Muscle layer of colon (tissue), 2 donors: ENCODE measurements at regions not wholly inside any gene's neighbourhood (a gene's known extent, or its start where the extent isn't known, plus 50 kb on each side); places are given as distances from the start of the nearest gene placed in this dataset.
"Not testable (repeated sequence)": the region's sequence is repeated elsewhere in the genome, so short reads cannot be mapped to it uniquely, and the experiment has no call there.

ENCODE experiments used
- H3K27ac ChIP-seq: one replicate; pipeline ENCODE4 v1.7.0; 2013; ENCODE audit warnings: low read depth, mild to moderate bottlenecking, low read length, moderate library complexity
- H3K27me3 ChIP-seq, 2 donors: one replicate each; pipeline ENCODE4 v1.7.0; 2013; ENCODE audit warnings: low read length in 2 of 2, mild to moderate bottlenecking in 2 of 2; ENCODE audit not compliant: insufficient read depth in 2 of 2, control insufficient read depth in 1 of 2
- H3K36me3 ChIP-seq: one replicate; pipeline ENCODE4 v1.7.0; 2013; ENCODE audit warnings: mild to moderate bottlenecking, low read length; ENCODE audit not compliant: insufficient read depth
- H3K4me1 ChIP-seq: one replicate; pipeline ENCODE4 v1.7.0; 2013; ENCODE audit warnings: mild to moderate bottlenecking, low read length; ENCODE audit not compliant: insufficient read depth
- H3K4me3 ChIP-seq, 2 donors: one replicate each; pipeline ENCODE4 v1.7.0; 2013; ENCODE audit warnings: low read length in 2 of 2, low read depth in 1 of 2, mild to moderate bottlenecking in 1 of 2, moderate library complexity in 1 of 2
- H3K9ac ChIP-seq: one replicate; pipeline ENCODE4 v1.7.0; 2013; ENCODE audit warnings: low read length
- H3K9me3 ChIP-seq: one replicate; pipeline ENCODE4 v1.7.0; 2013; ENCODE audit warnings: mild to moderate bottlenecking, low read length
- donor health status: abdominal sarcoma.
- donor health status: Adenocarcinoma of cecum.

- Histone ChIP-seq H3K27me3 (no peaks in the 10 kb centered on the region), H3K9me3 (no peaks in the 10 kb centered on the region), H3K27ac (no peak overlapping the region), H3K36me3 (no peaks in the 10 kb centered on the region), H3K9ac (no peak overlapping the region), H3K4me3 (no peak overlapping the region), H3K4me1 (no peaks in the 10 kb centered on the region)
Measured at GRCh38 chr13:44795176-44795575, 194.1 kb downstream of the NUFIP1 start.

DNA sequence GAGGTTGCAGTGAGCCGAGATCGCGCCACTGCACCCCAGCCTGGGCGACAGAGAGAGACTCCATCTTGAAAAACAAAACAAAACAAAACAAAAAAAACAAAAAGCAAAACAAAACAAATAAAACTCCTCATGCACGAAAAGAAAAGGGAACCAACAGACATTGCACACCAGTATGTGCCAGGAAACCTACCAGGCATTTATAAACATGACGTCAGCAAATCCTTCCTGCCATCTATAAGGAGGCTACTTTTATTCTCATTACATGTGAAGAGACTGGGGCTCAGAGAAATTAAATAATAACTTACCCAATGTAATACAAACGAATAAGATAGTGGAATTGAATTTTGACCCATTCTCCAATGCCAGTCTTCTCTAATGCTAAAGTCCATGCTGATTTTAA lies 197.2 kb downstream of the NUFIP1 start:
- Histone ChIP-seq H3K27me3 (no peaks in the 10 kb centered on the region), H3K27ac (no peak overlapping the region), H3K4me1 (no peaks in the 10 kb centered on the region), H3K9ac (no peak overlapping the region), H3K9me3 (no peaks in the 10 kb centered on the region), H3K36me3 (no peaks in the 10 kb centered on the region), H3K4me3 (no peak overlapping the region)

DNA sequence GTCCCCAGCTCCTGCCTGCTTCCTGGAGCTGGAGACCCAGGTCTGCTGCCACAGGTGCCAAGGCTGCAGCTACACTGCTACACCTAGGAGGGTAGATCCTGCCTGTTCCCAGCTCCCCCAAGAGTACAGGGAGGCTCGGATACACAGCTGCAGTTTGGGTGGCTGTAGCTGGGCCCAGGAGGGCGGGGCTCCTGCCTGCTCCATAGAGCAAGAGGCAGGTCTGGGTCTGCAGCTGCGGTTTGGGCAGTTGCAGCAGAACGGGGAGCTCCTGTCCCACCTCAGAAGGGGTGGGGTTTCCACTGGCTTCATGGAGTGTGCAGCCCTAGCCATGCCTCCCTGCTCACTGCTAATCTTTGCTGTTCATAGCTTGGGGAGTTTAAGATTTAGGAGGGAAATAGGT lies 199.0 kb downstream of the NUFIP1 start:
- Histone ChIP-seq H3K9me3 (no peaks in the 10 kb centered on the region), H3K4me3 (no peak overlapping the region), H3K9ac (no peak overlapping the region), H3K4me1 (no peaks in the 10 kb centered on the region), H3K27me3 (no peaks in the 10 kb centered on the region), H3K27ac (no peak overlapping the region), H3K36me3 (no peaks in the 10 kb centered on the region)

GRCh38 chr13:44787617-44788016 lies 201.7 kb downstream of the NUFIP1 start:
- Histone ChIP-seq H3K9ac (no peak overlapping the region), H3K27ac (no peak overlapping the region), H3K9me3 (no peaks in the 10 kb centered on the region), H3K4me1 (no peaks in the 10 kb centered on the region), H3K27me3 (no peaks in the 10 kb centered on the region), H3K36me3 (no peaks in the 10 kb centered on the region), H3K4me3 (no peak overlapping the region)

- Histone ChIP-seq H3K9me3 (no peaks in the 10 kb centered on the region), H3K4me1 (no peaks in the 10 kb centered on the region), H3K9ac (no peak overlapping the region), H3K27ac (no peak overlapping the region), H3K27me3 (no peaks in the 10 kb centered on the region), H3K4me3 (no peak overlapping the region), H3K36me3 (no peaks in the 10 kb centered on the region)
Measured at GRCh38 chr13:44786756-44787155, 202.5 kb downstream of the NUFIP1 start.

- Histone ChIP-seq H3K9ac (no peak overlapping the region), H3K27me3 (no peaks in the 10 kb centered on the region), H3K36me3 (no peaks in the 10 kb centered on the region), H3K4me1 (no peaks in the 10 kb centered on the region), H3K4me3 (no peak overlapping the region), H3K9me3 (no peaks in the 10 kb centered on the region), H3K27ac (no peak overlapping the region)
Measured at GRCh38 chr13:44785401-44785800, 203.9 kb downstream of the NUFIP1 start.

DNA sequence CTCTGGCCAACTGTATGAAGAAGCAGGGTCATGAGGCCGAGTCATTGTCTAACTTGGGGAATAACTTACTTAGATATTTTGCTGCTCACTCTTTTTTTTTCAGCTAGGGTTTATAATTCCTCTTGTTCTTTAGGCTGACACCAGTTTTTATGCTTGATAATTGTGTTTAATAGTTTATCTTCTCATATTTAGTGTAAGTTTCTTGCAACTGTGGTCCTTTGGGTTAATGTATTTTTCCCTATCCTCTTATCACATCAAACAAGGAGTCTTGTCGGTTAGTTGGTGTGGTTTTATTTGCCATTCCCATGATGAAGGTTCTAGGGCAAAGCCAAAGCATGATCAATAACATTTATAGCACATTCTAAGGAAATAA lies 204.6 kb downstream of the NUFIP1 start:
- Histone ChIP-seq H3K4me3 (no peak overlapping the region), H3K4me1 (no peaks in the 10 kb centered on the region), H3K27me3 (no peaks in the 10 kb centered on the region), H3K9me3 (no peaks in the 10 kb centered on the region), H3K9ac (no peak overlapping the region), H3K27ac (no peak overlapping the region), H3K36me3 (no peaks in the 10 kb centered on the region)

DNA sequence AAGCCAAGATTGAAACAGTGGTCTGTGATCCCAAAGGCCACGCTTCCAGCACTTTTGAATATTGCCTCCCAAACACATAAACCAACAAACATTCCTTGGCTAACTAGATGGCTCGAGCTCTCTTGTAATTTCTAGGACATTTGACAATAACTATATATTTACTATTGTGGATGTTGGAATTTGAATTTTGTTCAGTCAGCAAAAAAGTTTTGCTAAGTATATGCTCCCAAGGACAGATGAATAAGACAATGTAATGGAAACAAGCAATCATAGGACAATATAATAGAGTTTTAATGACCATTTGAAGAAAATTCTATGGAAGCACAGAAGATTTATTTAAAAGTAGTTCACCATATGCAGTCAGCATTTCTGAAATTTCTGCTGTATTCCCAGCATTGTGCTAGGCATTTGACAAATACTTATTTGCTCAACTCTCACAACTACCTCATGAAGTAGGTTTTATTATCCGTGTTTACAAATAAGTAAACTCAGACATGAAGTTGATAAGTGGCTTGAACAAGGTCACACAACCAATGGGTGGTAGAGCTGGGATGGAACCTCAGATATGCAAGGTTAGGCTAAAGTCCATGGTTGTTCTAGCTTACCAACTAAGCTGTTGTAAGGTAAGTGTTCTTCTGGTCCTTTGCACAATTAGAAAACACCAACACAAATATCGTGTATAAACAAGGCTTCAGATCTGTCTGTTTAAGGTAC lies 205.1 kb downstream of the NUFIP1 start:
- Histone ChIP-seq H3K4me1 (no peaks in the 10 kb centered on the region), H3K27ac (no peak overlapping the region), H3K9me3 (no peaks in the 10 kb centered on the region), H3K36me3 (no peaks in the 10 kb centered on the region), H3K27me3 (no peaks in the 10 kb centered on the region), H3K9ac (no peak overlapping the region), H3K4me3 (no peak overlapping the region)

GRCh38 chr13:44780591-44781280 lies 204.6 kb upstream of the TSC22D1 start:
- H3K9ac ChIP-seq: no peak overlapping the region
- no peaks in the 10 kb centered on the region for H3K27me3 ChIP-seq
- H3K36me3 ChIP-seq: no peaks in the 10 kb centered on the region
- H3K27ac ChIP-seq: no peak overlapping the region
- H3K4me3 ChIP-seq: no peak overlapping the region
- no peaks in the 10 kb centered on the region for H3K9me3 ChIP-seq
- no peaks in the 10 kb centered on the region for H3K4me1 ChIP-seq

DNA sequence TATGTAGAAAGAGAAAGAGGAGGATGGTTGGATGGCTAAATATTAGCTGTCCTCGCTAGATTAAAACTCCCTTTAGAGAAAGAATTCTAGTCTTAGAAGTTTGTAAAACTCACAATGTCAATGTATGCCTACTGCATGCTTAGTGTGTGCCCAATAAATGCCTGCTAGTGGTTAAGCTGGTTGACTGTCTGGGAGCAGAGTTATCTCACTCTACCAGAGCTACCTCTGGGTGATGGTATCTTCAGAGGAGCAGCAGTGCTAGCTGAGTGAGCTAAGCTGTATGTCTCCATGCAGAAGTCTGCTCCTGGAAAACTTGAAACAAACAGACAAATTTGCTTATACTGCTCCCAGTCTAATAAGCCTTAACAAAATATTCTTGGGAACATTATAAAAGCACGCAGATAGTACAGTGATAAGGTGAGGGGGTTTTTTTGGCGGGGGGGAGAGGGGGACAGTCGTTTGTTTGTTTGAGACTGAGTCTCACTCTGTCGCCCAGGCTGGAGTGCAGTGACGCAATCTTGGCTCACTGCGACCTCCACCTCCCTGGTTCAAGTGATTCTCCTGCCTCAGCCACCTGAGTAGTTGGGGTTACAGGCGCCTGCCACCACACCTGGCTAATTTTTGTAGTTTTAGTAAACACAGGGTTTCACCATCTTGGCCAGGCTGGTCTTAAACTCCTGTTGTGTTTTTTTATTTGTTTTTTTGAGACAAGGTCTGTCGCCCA lies 202.8 kb upstream of the TSC22D1 start:
- Histone ChIP-seq H3K27me3 (no peaks in the 10 kb centered on the region), H3K27ac (no peak overlapping the region), H3K4me3 (no peak overlapping the region), H3K9ac (no peak overlapping the region), H3K36me3 (no peaks in the 10 kb centered on the region), H3K4me1 (no peaks in the 10 kb centered on the region), H3K9me3 (no peaks in the 10 kb centered on the region)

DNA sequence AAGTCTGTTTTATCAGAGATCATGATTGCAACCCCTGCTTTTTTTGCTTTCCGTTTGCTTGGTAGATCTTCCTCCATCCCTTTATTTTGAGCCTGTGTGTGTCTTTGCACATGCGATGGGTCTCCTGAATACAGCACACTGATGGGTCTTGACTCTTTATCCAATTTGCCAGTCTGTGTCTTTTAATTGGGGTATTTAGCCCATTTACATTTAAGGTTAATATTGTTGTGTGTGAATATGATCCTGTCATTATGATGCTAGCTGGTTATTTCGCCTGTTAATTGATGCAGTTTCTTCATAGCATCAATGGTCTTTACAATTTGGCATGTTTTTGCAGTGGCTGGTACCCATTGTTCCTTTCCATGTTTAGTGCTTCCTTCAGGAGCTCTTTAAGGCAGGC lies 199.2 kb upstream of the TSC22D1 start:
- not testable (repeated sequence) for H3K9me3 ChIP-seq, H3K9ac ChIP-seq, H3K27ac ChIP-seq, H3K4me3 ChIP-seq, H3K27me3 ChIP-seq, H3K36me3 ChIP-seq, H3K4me1 ChIP-seq
